K562 (cell line): ENCODE measurements at regions not wholly inside any gene's neighbourhood (a gene's known extent, or its start where the extent isn't known, plus 50 kb on each side); places are given as distances from the start of the nearest gene placed in this dataset.
"Not testable (repeated sequence)": the region's sequence is repeated elsewhere in the genome, so short reads cannot be mapped to it uniquely, and the experiment has no call there.

Source experiments
- ATAC-seq: fragments of 200-7000 bp; cut with Tn5 transposase; 3 replicates; pipeline ENCODE4 v1.9.1; 2020; ENCODE audit warnings: moderate library complexity
- BruUV-seq: library from RNA; stranded (reverse); fragments of 400-500 nt; replicated peaks from 2 replicates; lab custom pipeline; 2021; lab: Mats Ljungman, UMichigan
- CTCF ChIA-PET: fragments of 300-600 bp; formaldehyde crosslinking; extraction: SDS; loops from one replicate; lab custom pipeline; 2021; ENCODE audit warnings: low intra/inter-chr PET ratio; lab: Yijun Ruan, JAX
- POLR2A ChIA-PET: fragments of 300-600, 350-650 bp; sonication (Branson Sonifier 250); formaldehyde crosslinking; extraction: SDS; loops from one replicate; lab custom pipeline; 2021; ENCODE audit warnings: antibody characterized with exemption, inconsistent platforms; lab: Yijun Ruan, JAX
- DNase-seq, 4 experiments: peaks; one replicate each; pipeline versions ENCODE4 v3.0.0 to v3.0.0-alpha.2; 2011 to 2018; ENCODE audit warnings: low spot score in 3 of 4, mixed read lengths in 3 of 4; ENCODE audit errors: extremely low read depth in 1 of 4
- FAIRE-seq: peaks from 2 replicates; lab custom pipeline; 2011; peaks lifted over from hg19 to GRCh38; lab: Jason Lieb, UNC
- H2AFZ ChIP-seq: 2 replicates; pipeline ENCODE4 v1.6.0; 2011; ENCODE audit warnings: low read depth, low read length, control low read depth, inconsistent platforms
- H3K27ac ChIP-seq: fragments of 200-600 bp; 3 replicates; pipeline ENCODE4 v1.8.0; 2011; ENCODE audit warnings: low read depth, mild to moderate bottlenecking, control low read depth, inconsistent platforms, low read length, moderate library complexity, mixed read lengths; ENCODE audit errors: extremely low read depth
- H3K27me3 ChIP-seq, 2 experiments: fragments of 300-600 bp in 1 of 2; 2 replicates in 1 of 2; 3 replicates in 1 of 2; pipeline versions ENCODE4 v1.6.0 to v1.8.0; 2011; ENCODE audit warnings: inconsistent platforms in 2 of 2, low read length in 2 of 2, mild to moderate bottlenecking in 1 of 2, mixed read lengths in 1 of 2, moderate library complexity in 1 of 2; ENCODE audit not compliant: control insufficient read depth in 2 of 2, insufficient read depth in 2 of 2
- H3K36me3 ChIP-seq: fragments of 300-600 bp; 3 replicates; pipeline ENCODE4 v1.8.0; 2011; ENCODE audit warnings: mild to moderate bottlenecking, low read length, inconsistent platforms; ENCODE audit not compliant: control insufficient read depth, insufficient read depth
- H3K4me1 ChIP-seq, 2 experiments: fragments of 200-600 bp in 1 of 2; replicated peaks in 1 of 2; 2 replicates in 1 of 2; 3 replicates in 1 of 2; pipeline versions ENCODE4 v1.5.1 to v1.8.0; 2011; ENCODE audit warnings: inconsistent platforms in 2 of 2, low read length in 2 of 2, mild to moderate bottlenecking in 1 of 2, mixed read lengths in 1 of 2, moderate library complexity in 1 of 2; ENCODE audit not compliant: control insufficient read depth in 2 of 2, insufficient read depth in 2 of 2
- H3K4me2 ChIP-seq: 2 replicates; pipeline ENCODE4 v1.6.1; 2011; ENCODE audit warnings: low read length, control low read depth, inconsistent platforms, mixed read lengths; ENCODE audit not compliant: insufficient read depth
- H3K4me3 ChIP-seq: fragments of 200-600 bp; sonication (generic), shearing (Covaris generic); 2 replicates; pipeline ENCODE4 v1.5.1; 2016; ENCODE audit warnings: control low read depth, inconsistent platforms
- H3K79me2 ChIP-seq: fragments of 200-600 bp; 3 replicates; pipeline ENCODE4 v1.8.0; 2011; ENCODE audit warnings: low read length, inconsistent platforms; ENCODE audit not compliant: control insufficient read depth, insufficient read depth
- H3K9ac ChIP-seq, 2 experiments: 2 replicates each; pipeline versions ENCODE4 v1.6.0 to v1.6.1; 2011; ENCODE audit warnings: low read depth in 2 of 2, low read length in 2 of 2, control low read depth in 1 of 2, inconsistent platforms in 1 of 2, mild to moderate bottlenecking in 1 of 2, mixed read lengths in 1 of 2; ENCODE audit not compliant: insufficient read depth in 1 of 2
- H3K9me1 ChIP-seq: one replicate; pipeline ENCODE4 v1.6.0; 2011; ENCODE audit warnings: inconsistent platforms, mild to moderate bottlenecking, low read length, moderate library complexity; ENCODE audit not compliant: control insufficient read depth, insufficient read depth
- H3K9me3 ChIP-seq: replicated peaks from 2 replicates; pipeline ENCODE4 v1.5.1; 2011; ENCODE audit warnings: low read depth, low read length, inconsistent platforms; ENCODE audit not compliant: control insufficient read depth, insufficient read depth
- H4K20me1 ChIP-seq: replicated peaks from 2 replicates; pipeline ENCODE4 v1.6.1; 2011; ENCODE audit warnings: low read length, inconsistent platforms, mixed read lengths; ENCODE audit not compliant: control insufficient read depth, insufficient read depth
- BCOR ChIP-seq: fragments of 450-650 bp; IDR thresholded peaks from 2 replicates; pipeline ENCODE4 v1.6.1; 2016
- CTCF ChIP-seq, 3 experiments: IDR thresholded peaks in 2 of 3; conservative IDR thresholded peaks in 1 of 3; 2 replicates each; pipeline ENCODE4 v1.5.1; 2011 to 2012; ENCODE audit warnings: low read length in 3 of 3, mild to moderate bottlenecking in 3 of 3, control low read depth in 2 of 3, improper control_type of control experiment in 1 of 3, inconsistent platforms in 1 of 3, low read depth in 1 of 3, mixed read lengths in 1 of 3, moderate library complexity in 1 of 3; ENCODE audit not compliant: insufficient read depth in 2 of 3
- MECOM ChIP-seq: fragments of 250-450 bp; sonication (Bioruptor Pico); IDR thresholded peaks from 2 replicates; pipeline ENCODE4 v1.8.0; 2022; ENCODE audit warnings: inconsistent platforms
- RAD21 ChIP-seq, 2 experiments: fragments of 250-450 bp in 1 of 2; fragments of 450-650 bp in 1 of 2; sonication (Bioruptor Pico) in 1 of 2; formaldehyde crosslinking in 1 of 2; IDR thresholded peaks in 1 of 2; conservative IDR thresholded peaks in 1 of 2; 2 replicates each; pipeline versions ENCODE4 v1.4.0 to v1.8.0; 2020 to 2022; ENCODE audit warnings: mild to moderate bottlenecking in 2 of 2, moderate library complexity in 1 of 2
- WGBS: fragments of 100-300 bp; shearing (Covaris generic); methylation state at CpG from one replicate; pipeline ENCODE4 v1.1.6; 2016; ENCODE audit warnings: low coverage, mixed read lengths; ENCODE audit not compliant: insufficient coverage; ENCODE audit errors: missing lambda C conversion rate; 5-methylcytosine and 5-hydroxymethylcytosine counted together
- in situ Hi-C: fragments of 300-500 bp; cut with MboI; formaldehyde crosslinking; loops from 4 replicates; pipeline ENCODE4 v1.15.0; 2018; ENCODE audit warnings: inconsistent platforms, mixed read lengths
- intact Hi-C: fragments of 100-400 bp; cut with micrococcal nuclease; formaldehyde crosslinking; loops from 2 replicates; pipeline ENCODE4 v1.14.2; 2022

GRCh38 chr5:36747794-36748193 lies 128.8 kb upstream of the NIPBL start:
- H3K4me2 ChIP-seq, H2AFZ ChIP-seq, intact Hi-C loops, H3K9me3 ChIP-seq, H3K36me3 ChIP-seq, CTCF ChIA-PET, H3K79me2 ChIP-seq, BruUV-seq, DNase-seq, POLR2A ChIA-PET, H3K9ac ChIP-seq, FAIRE-seq, ATAC-seq, H4K20me1 ChIP-seq, H3K27ac ChIP-seq, H3K9me1 ChIP-seq, H3K4me3 ChIP-seq: not testable (repeated sequence)
- TF ChIP-seq BCOR: peak; percentile 46
- in situ Hi-C loops: loop anchor here (25.0 kb wide), 1 partner anchor 1440 kb away; no protein-coding TSS in a partner anchor
- 42% methylated on average over 3 of the region's 4 CpGs for WGBS
- Histone ChIP-seq H3K27me3 (peaks cover 12 to 25% of the 10 kb centered on the region in 2 experiments; a peak in 4 of 5 replicates), H3K4me1 (peaks cover 5 to 14% of the 10 kb centered on the region in 2 experiments; a peak in 4 of 5 replicates)

GRCh38 chr5:36751886-36752285 lies 124.7 kb upstream of the NIPBL start:
- peak; percentile 35 for FAIRE-seq
- ChIA-PET POLR2A (no interaction called here), CTCF (interaction anchor here (0.6 kb wide), 1 partner anchor 180 kb away, joined by 3 read pairs; no protein-coding TSS in a partner anchor)
- ATAC-seq: peak; percentile 71
- peaks cover 7 to 16% of the 10 kb centered on the region in 2 experiments; a peak in 4 of 5 replicates for H3K27me3 ChIP-seq
- TF ChIP-seq CTCF (IDR thresholded peaks at IDR 0.05 in 2 of 3, conservative IDR thresholded peaks at IDR 0.05 in 1 of 3; ENCODE audit: insufficient read depth in 2 of 3, low read depth in 1 of 3, low read length in 3 of 3) (peak; percentile 31 to 41 (median 37); a peak in 4 of 6 replicates), RAD21 (CRISPR knock-in tag; conservative IDR thresholded peaks at IDR 0.05 in 1 of 2, IDR thresholded peaks at IDR 0.05 in 1 of 2) (peak in 1 of 2 experiments; percentile 21; a peak in 2 of 4 replicates), MECOM (CRISPR knock-in tag) (no peak)
- no peak overlapping the region for H2AFZ ChIP-seq
- H3K9ac ChIP-seq: no peak overlapping the region
- DNase-seq: peak in 2 of 4 experiments; percentile 22 to 26
- H3K27ac ChIP-seq: no peak overlapping the region
- in situ Hi-C loops: no loop called here
- no peaks in the 10 kb centered on the region for H3K36me3 ChIP-seq
- no peaks in the 10 kb centered on the region for H4K20me1 ChIP-seq
- no peaks in the 10 kb centered on the region for H3K9me1 ChIP-seq
- intact Hi-C loops: no loop called here
- no peaks in the 10 kb centered on the region for H3K9me3 ChIP-seq
- no peaks in the 10 kb centered on the region for H3K4me1 ChIP-seq
- no peaks in the 10 kb centered on the region for H3K79me2 ChIP-seq
- no TSS peak for BruUV-seq
- H3K4me3 ChIP-seq: no peak overlapping the region
- no peak overlapping the region for H3K4me2 ChIP-seq
- 0% methylated on average over 1 of the region's 1 CpG for WGBS
